Neural progenitor cell (in vitro differentiated cells): ENCODE measurements at regions not wholly inside any gene's neighbourhood (a gene's known extent, or its start where the extent isn't known, plus 50 kb on each side); places are given as distances from the start of the nearest gene placed in this dataset.

Experiments
- EZH2 ChIP-seq: fragments of 200-600 bp; sonication (generic); IDR thresholded peaks from 2 replicates; pipeline ENCODE4 v1.6.1; 2017; ENCODE audit warnings: antibody characterized with exemption, mild to moderate bottlenecking, moderate library complexity
- TF ChIP-seq, protein P1 (sequence below): fragments of 200-600 bp; sonication (generic); IDR thresholded peaks from 2 replicates; pipeline ENCODE4 v1.5.1; 2017; ENCODE audit warnings: antibody characterized with exemption, mild to moderate bottlenecking

DNA sequence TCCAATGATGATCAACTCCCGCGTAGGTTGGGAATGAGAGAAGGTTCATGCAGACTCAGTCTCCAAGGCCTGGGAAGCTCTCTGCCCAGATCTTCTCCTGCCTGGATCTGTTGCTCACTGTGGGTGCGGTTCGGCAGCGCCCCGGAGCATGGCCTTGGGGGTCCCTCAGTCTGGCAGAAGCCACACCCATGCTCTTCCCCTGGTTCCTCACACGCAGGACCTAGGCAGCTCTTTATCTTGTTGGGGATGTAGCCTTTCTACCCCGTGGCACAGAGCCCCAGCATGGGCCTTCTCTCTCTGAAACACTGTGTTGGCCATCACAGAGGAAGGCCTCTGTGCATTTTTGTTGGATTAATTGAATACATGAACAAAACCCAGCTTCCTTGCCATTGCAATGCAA is 1461.6 kb downstream of the BRD1 start:
- TF ChIP-seq, protein P1, sequence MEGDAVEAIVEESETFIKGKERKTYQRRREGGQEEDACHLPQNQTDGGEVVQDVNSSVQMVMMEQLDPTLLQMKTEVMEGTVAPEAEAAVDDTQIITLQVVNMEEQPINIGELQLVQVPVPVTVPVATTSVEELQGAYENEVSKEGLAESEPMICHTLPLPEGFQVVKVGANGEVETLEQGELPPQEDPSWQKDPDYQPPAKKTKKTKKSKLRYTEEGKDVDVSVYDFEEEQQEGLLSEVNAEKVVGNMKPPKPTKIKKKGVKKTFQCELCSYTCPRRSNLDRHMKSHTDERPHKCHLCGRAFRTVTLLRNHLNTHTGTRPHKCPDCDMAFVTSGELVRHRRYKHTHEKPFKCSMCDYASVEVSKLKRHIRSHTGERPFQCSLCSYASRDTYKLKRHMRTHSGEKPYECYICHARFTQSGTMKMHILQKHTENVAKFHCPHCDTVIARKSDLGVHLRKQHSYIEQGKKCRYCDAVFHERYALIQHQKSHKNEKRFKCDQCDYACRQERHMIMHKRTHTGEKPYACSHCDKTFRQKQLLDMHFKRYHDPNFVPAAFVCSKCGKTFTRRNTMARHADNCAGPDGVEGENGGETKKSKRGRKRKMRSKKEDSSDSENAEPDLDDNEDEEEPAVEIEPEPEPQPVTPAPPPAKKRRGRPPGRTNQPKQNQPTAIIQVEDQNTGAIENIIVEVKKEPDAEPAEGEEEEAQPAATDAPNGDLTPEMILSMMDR = no peak
- TF ChIP-seq EZH2 = no peak
